ENCODE measurements at regions not wholly inside any gene's neighbourhood (a gene's known extent, or its start where the extent isn't known, plus 50 kb on each side); places are given as distances from the start of the nearest gene placed in this dataset.

- no peak for DNase-seq
Measured at GRCh38 chr14:104344818-104345620, 206.6 kb downstream of the KIF26A start.

DNA sequence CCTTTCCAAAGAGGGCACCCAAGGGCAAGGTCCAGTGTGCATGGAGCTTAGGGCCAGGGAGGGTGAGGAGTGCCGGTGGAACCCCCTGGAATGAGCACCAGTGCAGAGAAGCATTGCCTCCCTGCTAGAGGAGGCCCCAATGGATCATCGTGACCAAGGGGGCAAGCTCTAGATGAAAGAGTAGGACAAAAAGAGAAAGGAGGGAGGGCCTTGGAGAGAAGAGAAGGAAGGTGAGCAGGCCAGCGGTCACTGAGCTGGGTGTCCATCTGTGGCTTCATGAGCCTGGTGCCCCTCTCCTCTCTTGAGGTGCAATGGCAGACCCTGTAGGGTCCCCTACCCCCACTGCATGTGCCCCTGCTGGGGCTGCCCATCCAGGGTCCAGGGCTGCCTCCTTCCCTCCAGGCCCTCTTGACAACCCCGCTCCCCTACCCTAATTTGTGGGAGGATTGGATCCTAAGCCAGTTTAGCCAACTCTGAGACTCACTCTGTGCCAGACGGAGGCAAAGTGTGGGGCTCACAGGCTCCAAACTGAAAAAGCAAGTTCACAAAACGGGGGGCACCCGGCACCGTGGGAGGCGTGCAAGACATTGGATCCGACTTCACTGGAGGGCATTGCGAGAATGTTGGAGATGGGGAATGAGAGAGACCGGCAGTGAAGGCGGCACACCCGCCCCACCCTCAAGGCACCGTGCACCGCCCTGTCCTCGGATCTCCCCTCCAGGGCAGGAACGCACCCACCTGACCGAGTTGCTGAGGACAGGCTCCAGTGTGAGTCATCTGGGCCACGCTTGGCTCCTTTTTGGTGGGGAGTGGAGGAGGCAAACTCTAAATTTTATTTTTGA, 207.5 kb downstream of the KIF26A start:
- no peak for DNase-seq

- no peak for DNase-seq
Measured at GRCh38 chr14:104346608-104347007, 208.2 kb downstream of the KIF26A start.

DNA sequence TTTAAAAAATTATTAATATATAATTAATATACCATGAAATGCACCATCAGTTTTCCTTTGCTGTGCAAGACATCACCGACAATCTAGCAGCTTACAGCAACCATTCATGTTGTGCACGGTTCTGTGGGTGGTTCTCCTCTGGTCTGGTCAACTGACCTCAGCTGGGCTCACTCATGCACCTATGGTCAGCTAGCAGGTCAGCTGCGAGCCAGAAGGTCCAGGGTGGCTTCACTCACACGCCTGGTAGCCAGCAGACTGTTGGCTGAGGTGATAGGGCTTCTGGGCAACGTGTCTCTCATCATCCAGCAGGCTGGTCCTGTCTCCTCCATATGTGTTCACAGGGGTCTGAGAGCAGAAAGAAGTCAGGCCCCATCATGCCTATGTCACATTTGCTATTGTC, 210.4 kb downstream of the KIF26A start:
- DNase-seq = no peak

DNA sequence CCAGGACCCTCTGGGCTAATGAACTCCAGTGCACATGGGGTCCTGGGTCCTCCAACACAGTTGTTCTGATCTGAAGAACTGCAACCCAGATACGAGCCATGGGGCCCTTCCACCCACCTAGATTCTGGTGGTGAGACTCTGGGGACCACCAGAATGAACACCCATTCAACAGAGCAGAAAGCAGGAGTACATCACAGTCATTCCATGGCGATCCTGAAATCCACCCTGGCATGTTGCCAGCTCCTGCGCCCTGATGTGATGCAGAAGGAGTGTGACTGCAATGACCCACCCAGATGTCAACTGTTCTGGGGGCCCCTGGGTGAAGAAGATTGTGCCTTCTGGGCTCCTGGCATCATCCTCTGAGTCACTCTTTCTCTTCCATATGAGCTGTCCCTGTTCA, 211.6 kb downstream of the KIF26A start:
- DNase-seq = no peak

- no peak for DNase-seq
Measured at GRCh38 chr14:104350463-104351185, 212.2 kb downstream of the KIF26A start.

GRCh38 chr14:104351849-104352492, 213.6 kb downstream of the KIF26A start:
- no peak for DNase-seq

DNA sequence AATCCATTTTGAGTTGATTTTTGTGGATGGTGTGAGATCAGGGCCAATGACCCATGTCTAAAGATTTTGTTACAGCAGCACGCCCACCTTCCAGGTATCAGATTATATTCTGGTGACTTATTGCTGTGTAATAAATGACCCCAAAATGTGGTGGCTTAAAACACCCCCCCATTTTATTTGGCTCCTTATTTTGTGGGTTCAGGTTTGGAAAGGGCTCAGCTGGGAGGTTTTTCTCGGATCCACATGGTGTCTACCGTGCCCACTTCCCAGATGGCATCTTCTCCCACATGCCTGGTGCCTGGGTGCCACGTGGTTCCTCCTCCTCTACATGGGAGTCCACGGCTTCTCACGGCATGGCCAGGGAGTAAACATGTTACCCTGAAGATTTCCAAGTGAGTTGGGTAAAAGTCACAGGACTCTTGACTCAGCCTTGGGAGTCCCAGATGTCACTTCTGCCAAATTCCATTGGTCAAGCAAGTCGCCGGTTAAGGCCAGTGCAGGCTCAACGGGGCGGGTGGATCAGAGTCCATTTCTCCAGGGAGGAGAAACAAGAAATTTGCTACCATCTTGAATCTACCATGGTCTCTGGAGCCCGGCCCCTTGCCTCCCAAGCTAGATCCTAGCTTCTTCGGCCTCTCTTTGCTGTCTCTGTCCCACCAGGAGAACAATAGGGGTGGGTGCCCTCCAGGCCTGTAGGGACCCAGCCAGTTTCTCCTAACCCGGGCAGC, 214.3 kb downstream of the KIF26A start:
- DNase-seq = no peak

DNA sequence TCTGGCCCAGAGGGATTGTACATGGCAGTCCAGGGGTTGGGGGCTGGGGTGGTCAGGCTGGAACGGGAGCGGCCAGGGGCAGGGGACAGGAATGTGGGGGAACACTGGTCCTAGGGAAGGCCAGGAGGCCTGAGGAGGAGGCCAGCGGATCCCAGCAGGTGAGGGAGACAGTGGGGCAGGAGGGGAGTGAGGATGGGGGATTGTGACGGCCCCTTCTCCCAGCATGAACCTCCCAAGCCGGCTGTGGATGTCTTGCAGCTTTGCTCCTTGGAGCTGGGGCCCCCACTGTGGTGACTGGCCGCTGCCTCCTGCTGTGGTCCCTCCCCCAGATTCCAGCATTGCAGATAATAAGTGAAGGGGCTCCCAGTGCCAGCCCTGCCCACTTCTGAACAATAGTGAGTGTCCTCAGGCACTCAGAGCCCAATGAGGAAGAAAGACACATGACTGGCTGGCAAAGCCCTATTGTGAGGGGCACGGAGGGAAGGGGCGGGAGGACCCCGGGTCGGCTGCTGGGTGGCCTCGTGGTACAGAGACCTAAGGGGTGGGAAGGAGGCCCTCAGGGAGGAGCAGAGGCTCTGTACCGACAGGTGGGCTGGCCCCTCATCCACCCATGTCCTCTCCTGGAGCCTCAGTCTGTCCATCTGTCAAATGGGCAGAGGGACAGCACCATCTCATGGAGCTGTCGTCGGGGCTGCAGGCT, 215.0 kb downstream of the KIF26A start:
- no peak for DNase-seq

DNA sequence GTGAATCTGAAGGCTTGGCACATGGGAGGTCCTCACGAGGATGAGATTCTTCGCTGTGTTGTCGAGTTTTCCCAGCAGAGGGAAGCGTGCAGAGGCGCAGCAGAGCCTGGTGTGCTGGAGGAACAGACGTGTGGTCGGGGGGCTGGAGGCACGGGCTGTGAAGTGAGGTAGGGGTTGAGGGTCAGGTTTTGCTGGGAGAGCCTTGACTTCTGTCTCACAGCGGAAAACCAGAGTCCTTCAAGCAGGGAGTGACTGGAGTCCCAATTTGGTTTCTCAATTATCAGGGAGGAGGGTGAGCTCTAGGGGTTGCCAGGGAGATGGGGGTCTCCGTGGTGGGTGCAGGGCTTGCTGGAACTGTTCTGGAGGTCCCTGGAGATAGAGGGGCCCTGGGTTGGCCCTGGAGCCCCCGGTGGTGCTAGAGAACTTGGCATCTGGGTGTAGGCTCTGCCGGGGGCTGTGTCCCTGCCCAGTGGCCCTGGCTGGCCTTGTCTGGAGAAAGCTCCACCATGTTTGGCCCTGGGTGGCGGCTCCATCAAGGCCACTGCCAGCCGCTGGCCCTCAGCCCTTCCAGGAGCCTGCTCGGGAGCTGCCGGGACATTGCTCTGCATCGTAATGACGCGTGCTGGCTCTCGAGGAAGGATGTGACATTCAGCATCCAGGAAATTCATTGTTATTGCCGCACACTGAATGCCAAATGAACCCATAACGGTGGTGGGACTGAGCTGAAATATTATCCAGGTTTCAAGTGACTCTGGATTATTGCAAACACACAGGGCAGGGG, 215.7 kb downstream of the KIF26A start:
- DNase-seq = no peak

GRCh38 chr14:104355101-104356019, 217.0 kb downstream of the KIF26A start:
- no peak for DNase-seq

GRCh38 chr14:104356020-104356737, 217.8 kb downstream of the KIF26A start:
- DNase-seq = no peak

- no peak for DNase-seq
Measured at GRCh38 chr14:104356738-104357688, 218.6 kb downstream of the KIF26A start.

DNA sequence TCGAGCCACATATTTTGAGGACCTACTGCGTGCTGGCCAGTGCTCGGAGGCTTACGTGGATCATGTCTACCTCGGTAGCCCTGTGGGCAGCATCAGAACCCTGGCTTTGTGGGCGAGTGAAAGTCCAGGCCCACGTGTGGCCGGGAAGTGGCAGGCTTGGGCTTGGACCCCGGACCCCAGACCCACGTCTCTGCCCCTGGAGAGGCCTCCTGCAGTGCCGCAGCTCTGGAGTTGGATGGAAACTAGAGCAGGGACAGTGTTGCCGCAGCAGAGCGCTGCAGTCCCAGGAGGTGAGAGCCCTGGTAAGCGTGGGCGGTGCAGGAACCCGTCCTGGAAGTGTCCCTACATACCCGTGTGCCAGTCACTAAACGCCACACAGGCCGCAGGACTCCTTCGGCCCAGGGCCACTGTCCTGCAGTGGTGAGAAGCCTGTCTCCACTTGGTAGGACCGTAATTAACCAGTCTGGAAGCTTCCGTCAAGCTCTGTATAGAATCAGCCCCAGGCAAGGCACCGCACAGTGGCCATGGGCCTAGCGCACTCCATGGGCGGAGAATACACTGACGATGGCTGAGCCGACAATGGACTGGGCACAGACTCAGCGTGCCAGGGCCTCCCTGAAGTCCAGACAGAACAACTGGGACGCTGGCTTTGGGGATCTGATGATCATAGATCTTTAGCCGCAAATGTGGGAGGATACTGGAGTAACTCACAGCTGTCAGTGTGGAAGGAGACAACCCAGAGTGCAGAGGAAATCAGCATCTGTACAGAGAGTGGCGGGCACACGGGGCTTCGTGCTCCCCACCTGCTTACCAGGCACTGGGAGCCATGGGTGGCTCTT, 219.5 kb downstream of the KIF26A start:
- DNase-seq = no peak

- DNase-seq = no peak
Measured at GRCh38 chr14:104358528-104359300, 220.3 kb downstream of the KIF26A start.

Measured in KG1 (cell line).